ENCODE measurements at regions not wholly inside any gene's neighbourhood (a gene's known extent, or its start where the extent isn't known, plus 50 kb on each side); places are given as distances from the start of the nearest gene placed in this dataset.
A peak's percentile ranks its signal among the peaks of the same experiment; 100 is the strongest.
"Not testable (repeated sequence)": the region's sequence is repeated elsewhere in the genome, so short reads cannot be mapped to it uniquely, and the experiment has no call there.

DNA sequence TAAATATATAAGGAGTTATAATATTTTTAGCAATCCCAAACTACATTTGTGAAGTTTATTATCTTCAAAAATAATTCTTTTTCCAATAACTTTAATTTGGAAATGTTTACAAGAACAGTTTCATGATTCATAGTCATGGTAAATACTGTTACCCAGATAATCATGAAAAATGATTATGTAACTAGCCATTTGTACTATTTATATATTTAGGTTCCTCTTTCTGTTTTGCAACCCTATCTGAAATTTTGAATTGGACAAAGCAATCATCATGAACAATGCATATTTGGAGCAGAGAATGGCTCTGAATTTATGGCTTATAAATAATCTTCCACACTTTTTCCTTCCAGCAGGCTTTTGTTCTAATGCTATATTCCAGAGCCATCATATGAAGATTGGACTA is 499.7 kb downstream of the SLCO4C1 start:
- TF ChIP-seq, protein P1, sequence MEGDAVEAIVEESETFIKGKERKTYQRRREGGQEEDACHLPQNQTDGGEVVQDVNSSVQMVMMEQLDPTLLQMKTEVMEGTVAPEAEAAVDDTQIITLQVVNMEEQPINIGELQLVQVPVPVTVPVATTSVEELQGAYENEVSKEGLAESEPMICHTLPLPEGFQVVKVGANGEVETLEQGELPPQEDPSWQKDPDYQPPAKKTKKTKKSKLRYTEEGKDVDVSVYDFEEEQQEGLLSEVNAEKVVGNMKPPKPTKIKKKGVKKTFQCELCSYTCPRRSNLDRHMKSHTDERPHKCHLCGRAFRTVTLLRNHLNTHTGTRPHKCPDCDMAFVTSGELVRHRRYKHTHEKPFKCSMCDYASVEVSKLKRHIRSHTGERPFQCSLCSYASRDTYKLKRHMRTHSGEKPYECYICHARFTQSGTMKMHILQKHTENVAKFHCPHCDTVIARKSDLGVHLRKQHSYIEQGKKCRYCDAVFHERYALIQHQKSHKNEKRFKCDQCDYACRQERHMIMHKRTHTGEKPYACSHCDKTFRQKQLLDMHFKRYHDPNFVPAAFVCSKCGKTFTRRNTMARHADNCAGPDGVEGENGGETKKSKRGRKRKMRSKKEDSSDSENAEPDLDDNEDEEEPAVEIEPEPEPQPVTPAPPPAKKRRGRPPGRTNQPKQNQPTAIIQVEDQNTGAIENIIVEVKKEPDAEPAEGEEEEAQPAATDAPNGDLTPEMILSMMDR (IDR thresholded peaks at IDR 0.05; ENCODE audit: insufficient read depth, low read depth, low read length, missing control alignments) = no peak
- H3K4me3 ChIP-seq (ENCODE audit: low read length) = no peak overlapping the region
- no peak for DNase-seq (ENCODE audit: low read depth)

DNA sequence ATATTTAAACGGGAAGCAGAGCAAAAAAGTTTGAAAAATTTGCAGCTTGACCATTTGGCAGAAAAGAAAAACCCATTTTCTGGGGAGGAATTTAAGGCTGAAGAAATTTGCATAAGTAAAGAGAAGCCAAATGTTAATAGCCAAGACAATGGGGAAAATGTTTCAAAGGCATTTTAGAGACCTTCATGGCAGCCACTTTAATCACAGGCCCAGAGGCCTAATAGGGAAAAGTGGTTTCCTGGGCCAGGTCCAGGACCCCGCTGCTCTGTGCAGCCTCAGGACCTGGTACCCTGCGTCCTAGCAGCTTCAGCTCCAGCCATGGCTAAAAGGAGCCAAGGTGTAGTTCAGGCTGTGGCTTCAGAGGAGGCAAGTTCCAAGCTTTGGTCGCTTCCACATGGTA is 507.3 kb downstream of the SLCO4C1 start:
- TF ChIP-seq, protein P1 (IDR thresholded peaks at IDR 0.05; ENCODE audit: insufficient read depth, low read depth, low read length, missing control alignments) = no peak
- DNase-seq (ENCODE audit: low read depth) = no peak
- no peak overlapping the region for H3K4me3 ChIP-seq (ENCODE audit: low read length)

DNA sequence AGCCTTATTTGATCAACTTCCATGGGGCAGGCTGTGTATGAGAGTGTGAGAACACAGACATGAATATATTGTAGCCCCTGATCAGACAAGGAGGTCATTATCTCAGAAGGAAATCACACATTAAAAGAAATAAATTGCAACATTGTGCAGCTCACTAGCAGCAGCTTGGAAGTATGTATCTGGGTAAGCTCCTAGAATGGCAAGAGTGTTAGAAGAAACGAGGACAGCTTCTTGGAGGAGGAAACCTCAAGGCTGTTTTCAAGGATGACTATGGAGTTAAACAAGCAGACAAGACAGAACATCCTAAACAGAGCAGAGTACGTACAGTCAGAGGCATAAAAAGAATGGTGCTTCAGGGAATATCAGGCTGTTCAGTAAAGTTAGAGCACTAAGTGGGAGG is 511.0 kb downstream of the SLCO4C1 start:
- H3K4me3 ChIP-seq (ENCODE audit: low read length) = no peak overlapping the region
- TF ChIP-seq, protein P1 (IDR thresholded peaks at IDR 0.05; ENCODE audit: insufficient read depth, low read depth, low read length, missing control alignments) = no peak
- no peak for DNase-seq (ENCODE audit: low read depth)

DNA sequence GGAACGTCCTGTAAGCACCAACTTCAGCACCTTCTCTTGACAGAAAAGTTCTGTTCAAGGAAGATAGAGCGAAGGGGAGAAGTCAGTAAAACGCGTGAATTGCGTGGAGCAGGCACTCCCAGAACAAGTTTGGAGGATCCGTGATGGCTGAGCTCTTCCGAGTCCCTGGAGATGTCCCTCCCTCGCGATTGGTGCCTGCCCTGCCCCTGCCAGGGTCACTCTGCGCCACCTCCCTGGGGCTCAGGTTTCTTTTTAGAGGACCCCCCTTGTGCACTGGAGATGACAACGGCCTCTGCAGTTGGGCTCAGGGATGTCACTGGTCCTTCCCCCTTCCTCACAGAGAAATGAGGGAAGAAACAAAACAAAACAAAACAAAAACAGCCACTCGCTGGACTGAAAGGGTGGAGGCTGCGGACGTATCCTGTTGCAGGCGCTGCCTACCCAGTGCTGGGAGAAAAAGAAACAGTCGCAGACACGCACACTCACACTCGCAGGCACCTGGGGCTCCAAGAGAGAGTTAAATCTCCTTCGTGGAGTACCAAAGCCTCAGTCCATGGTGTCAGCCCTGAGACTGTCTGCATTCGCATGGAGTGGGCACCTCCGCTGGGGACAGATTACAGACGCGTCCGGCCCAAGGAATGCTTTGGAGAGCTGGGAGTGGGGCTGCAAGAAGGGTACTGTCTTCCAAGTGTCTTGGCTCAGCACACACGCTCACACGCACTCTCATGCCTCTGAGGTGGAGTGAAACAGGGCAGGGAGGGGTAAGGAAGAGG is 512.7 kb downstream of the SLCO4C1 start:
- TF ChIP-seq, protein P1 (IDR thresholded peaks at IDR 0.05; ENCODE audit: insufficient read depth, low read depth, low read length, missing control alignments) = no peak
- peak overlapping the region; percentile 35 for H3K4me3 ChIP-seq (ENCODE audit: low read length)
- DNase-seq (ENCODE audit: low read depth) = peak; percentile 6

DNA sequence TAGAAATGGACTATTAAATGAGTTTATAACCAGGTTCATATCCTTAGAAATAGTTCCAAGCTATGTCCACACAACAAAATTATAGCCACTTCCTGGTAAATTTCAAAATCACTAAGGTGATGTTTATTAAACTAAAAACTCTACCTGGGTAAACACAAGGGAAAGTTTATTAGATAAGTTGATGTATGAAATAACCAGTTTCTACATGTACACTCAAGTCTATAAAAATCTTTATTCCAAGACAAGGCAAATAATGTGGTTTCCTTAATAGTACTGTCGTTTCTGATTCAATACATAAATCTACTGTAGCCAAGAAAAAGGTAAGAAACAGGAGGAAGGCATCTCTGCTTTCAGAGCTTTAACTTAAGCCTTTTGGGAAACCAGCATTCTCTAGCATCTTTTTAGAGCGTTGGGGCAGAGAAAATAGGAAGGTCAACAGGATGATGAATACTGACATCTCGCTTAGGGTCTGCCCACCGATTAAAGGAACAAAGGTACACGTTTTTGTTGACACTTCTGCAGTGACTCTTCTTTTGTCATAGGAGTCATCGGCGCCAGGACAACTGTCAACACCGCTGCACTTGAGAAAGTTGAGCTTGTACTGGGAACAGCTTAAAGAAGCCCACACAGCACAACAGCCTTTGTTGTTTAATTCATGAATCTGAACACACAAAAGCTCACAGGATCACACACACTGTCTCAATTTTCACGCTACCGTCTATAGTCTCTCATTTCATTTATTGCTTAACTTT is 513.6 kb downstream of the SLCO4C1 start:
- no peak for DNase-seq (ENCODE audit: low read depth)
- TF ChIP-seq, protein P1 (IDR thresholded peaks at IDR 0.05; ENCODE audit: insufficient read depth, low read depth, low read length, missing control alignments) = no peak
- no peak overlapping the region for H3K4me3 ChIP-seq (ENCODE audit: low read length)

DNA sequence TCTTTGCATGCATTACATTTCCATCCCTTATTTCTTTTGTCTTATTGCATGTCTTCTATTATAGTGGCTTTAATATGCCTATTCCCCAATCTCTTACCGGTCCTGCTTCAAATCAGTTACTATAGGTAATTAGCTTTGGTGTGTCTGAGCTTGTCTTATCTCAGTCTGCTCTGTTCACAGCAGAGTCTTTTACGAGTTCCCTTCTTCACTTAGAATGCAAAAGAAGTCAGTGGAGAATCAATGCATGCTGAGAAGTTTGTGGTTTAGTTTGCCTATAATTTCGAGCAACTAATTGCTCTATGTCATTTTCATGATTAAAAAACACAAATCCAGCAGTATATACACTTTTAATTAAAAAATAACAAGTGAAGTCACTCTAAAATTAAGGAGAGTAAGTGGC is 545.0 kb downstream of the SLCO4C1 start:
- DNase-seq (ENCODE audit: low read depth) = no peak

DNA sequence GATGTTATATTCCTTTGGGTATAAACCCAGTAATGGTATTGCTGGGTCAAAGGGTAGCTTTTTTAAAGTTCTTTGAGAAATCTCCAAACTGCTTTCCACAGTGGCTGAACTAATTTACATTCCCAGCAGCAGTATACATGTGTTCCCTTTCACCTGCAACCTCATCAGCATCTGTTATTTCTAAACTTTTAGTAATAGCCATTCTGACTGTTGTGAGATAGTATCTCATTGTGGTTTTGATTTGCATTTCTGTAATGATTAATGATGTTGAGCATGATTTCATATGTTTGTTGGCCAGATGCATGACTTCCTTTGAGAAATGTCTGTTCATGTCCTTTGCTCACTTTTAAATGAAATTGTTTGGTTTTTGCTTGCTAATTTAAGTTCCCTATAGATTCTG is 553.1 kb downstream of the SLCO4C1 start:
- H3K4me3 ChIP-seq (ENCODE audit: low read length); DNase-seq (ENCODE audit: low read depth): not testable (repeated sequence)

More for the DNA sequence above, 545.0 kb downstream of the SLCO4C1 start:
- TF ChIP-seq, protein P1 (IDR thresholded peaks at IDR 0.05; ENCODE audit: insufficient read depth, low read depth, low read length, missing control alignments) = no peak
- H3K4me3 ChIP-seq (ENCODE audit: low read length) = no peak overlapping the region
